GM12874 (cell line): ENCODE measurements at regions not wholly inside any gene's neighbourhood (a gene's known extent, or its start where the extent isn't known, plus 50 kb on each side); places are given as distances from the start of the nearest gene placed in this dataset.

Experiments
- TF ChIP-seq, protein P1 (sequence below): IDR thresholded peaks from 2 replicates; pipeline ENCODE4 v1.5.1; 2011; ENCODE audit warnings: low read depth, mild to moderate bottlenecking, control low read depth, low read length, moderate library complexity; ENCODE audit not compliant: insufficient read depth

- TF ChIP-seq, protein P1, sequence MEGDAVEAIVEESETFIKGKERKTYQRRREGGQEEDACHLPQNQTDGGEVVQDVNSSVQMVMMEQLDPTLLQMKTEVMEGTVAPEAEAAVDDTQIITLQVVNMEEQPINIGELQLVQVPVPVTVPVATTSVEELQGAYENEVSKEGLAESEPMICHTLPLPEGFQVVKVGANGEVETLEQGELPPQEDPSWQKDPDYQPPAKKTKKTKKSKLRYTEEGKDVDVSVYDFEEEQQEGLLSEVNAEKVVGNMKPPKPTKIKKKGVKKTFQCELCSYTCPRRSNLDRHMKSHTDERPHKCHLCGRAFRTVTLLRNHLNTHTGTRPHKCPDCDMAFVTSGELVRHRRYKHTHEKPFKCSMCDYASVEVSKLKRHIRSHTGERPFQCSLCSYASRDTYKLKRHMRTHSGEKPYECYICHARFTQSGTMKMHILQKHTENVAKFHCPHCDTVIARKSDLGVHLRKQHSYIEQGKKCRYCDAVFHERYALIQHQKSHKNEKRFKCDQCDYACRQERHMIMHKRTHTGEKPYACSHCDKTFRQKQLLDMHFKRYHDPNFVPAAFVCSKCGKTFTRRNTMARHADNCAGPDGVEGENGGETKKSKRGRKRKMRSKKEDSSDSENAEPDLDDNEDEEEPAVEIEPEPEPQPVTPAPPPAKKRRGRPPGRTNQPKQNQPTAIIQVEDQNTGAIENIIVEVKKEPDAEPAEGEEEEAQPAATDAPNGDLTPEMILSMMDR = no peak
Observed at GRCh38 chr9:108803428-108804065, 52.2 kb downstream of the ACTL7B start.

DNA sequence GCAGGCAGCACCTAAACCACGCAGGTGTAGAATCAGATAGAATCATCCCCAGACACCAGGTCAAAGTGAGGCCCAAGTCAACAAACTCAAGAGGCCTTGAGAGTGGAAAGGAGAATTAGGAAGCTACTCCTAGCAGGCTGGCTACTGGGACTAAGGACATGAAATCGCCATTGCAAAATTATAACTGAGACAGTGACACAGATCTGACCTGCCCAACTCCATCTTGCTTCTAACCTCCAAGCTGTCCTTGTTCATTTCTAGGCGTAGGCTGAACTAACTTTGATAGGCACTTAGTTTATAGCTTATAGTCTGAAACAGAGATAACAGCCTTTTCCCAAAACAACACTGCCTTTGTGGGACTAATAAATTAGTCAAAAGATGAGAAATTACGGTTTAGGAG is 52.8 kb downstream of the ACTL7B start:
- TF ChIP-seq, protein P1 = no peak

GRCh38 chr9:108801949-108802348 is 53.8 kb downstream of the ACTL7B start:
- TF ChIP-seq, protein P1 = no peak

DNA sequence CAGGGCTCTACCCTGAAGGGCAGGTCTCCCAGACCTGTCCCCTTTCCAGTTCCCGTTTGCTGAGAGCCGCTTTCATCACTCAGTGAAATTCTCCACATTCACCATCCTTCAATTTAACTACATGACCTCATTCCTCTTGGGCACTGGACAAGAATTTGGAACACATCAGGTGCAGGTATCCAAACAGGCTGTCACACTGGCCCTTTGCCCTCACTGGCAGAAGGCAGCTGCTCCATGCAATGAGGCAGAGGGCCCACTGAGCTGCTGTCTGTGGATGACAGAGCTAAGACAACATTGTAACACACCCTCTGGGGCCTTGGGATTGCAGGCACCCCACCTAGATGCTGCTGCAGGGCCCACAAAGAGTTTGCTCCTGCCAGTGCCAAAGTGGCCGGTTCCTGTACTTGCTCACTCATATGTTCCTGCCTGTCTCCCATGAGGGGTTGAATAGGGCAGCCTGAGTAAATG is 55.1 kb downstream of the ACTL7B start:
- TF ChIP-seq, protein P1 = no peak

DNA sequence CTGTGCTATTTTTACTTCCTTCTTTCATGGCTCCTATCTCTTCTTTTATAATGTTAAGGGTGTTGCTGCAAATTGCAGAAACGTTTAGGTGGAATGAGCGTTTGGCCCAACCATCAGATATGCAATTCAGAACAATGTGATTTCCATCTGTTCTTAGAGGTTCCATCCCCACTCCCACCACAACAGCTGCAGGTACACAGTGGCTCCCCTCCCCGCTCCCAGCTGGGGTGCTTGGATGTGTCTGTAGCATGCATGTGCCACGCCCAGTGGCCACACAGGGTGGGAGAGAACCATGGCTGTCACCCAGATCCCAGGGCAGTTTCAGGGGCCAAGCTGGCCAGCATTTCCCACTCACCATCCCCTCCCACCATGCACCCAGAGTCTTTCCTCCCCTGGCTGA is 62.2 kb downstream of the ACTL7B start:
- TF ChIP-seq, protein P1 = no peak

DNA sequence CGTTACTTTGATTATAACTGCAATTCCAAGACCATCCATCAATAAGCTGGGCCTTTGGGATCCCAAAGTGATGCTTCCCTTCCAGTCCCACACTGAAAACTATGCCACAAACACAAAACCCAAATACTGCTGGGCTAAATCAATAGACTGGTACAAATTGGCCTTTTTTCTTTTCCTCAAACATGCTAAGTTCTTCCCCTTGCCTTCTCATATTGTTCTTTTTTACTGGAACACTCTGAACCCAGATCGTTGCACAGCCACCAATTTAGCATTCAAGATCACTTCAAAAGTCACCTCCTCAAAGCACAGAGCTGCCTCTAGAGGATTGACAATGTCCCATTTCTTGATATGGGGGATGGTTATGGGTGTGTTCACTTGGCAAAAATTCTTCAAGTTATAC is 66.0 kb downstream of the ACTL7B start:
- TF ChIP-seq, protein P1 = no peak

DNA sequence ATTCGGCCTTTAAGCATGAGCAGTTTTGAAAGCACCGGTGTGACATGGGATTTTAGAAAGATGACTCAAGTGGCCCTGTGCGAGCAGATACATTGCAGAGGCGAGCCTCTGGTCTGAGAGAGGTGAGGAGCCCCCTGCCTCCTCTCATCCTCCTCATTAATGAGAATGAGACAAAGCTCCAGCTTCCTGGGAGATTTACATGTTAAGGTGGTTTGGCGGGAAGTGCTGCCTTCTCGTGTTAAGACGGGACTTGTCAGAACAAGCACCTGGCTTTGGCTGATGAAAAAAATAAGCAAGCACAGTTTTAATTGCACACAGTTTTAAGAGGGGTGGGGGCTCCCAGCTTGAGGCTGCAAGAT is 68.1 kb downstream of the ACTL7B start:
- TF ChIP-seq, protein P1 = no peak
